HEK293 (cell line): ENCODE measurements at regions not wholly inside any gene's neighbourhood (a gene's known extent, or its start where the extent isn't known, plus 50 kb on each side); places are given as distances from the start of the nearest gene placed in this dataset.

Experiments
- CTCF ChIA-PET: fragments of 350-600 bp; formaldehyde crosslinking; extraction: SDS; loops from one replicate; lab custom pipeline; 2021; ENCODE audit warnings: antibody characterized with exemption; lab: Yijun Ruan, JAX
- POLR2A ChIA-PET: fragments of 300-600 bp; formaldehyde crosslinking; extraction: SDS; loops from one replicate; lab custom pipeline; 2020; ENCODE audit warnings: antibody characterized with exemption, inconsistent platforms; lab: Yijun Ruan, JAX
- H3K27ac ChIP-seq: fragments of 200-500 bp; sonication (Bioruptor generic); 2 replicates; pipeline ENCODE4 v1.5.1; 2014; ENCODE audit warnings: low read depth, low read length, control low read depth, inconsistent platforms; ENCODE audit errors: extremely low read depth
- H3K36me3 ChIP-seq, 2 experiments: fragments of 200-500 bp in 1 of 2; sonication (Bioruptor generic) in 1 of 2; 1 replicate in 1 of 2; 2 replicates in 1 of 2; pipeline ENCODE4 v1.5.1; 2014 to 2017; ENCODE audit warnings: inconsistent platforms in 2 of 2, low read length in 2 of 2; ENCODE audit not compliant: control insufficient read depth in 2 of 2, insufficient read depth in 1 of 2
- H3K4me1 ChIP-seq: fragments of 200-500 bp; sonication (Bioruptor generic); 2 replicates; pipeline ENCODE4 v1.5.1; 2014; ENCODE audit warnings: mild to moderate bottlenecking, low read length, inconsistent platforms; ENCODE audit not compliant: control insufficient read depth, insufficient read depth
- H3K4me3 ChIP-seq: 2 replicates; pipeline ENCODE4 v1.5.1; 2011; ENCODE audit warnings: low read depth, mild to moderate bottlenecking, control low read depth, low read length, moderate library complexity
- H3K9me3 ChIP-seq: fragments of 200-500 bp; sonication (Bioruptor generic); 2 replicates; pipeline ENCODE4 v1.5.1; 2014; ENCODE audit warnings: low read depth, low read length, inconsistent platforms; ENCODE audit not compliant: control insufficient read depth, insufficient read depth
- GLIS1 ChIP-seq: fragments of 450-650 bp; formaldehyde crosslinking; IDR thresholded peaks from 2 replicates; pipeline ENCODE4 v1.5.1; 2016; ENCODE audit warnings: missing biosample characterization, missing genetic modification characterization
- KLF17 ChIP-seq: fragments of 450-650 bp; formaldehyde crosslinking; IDR thresholded peaks from 2 replicates; pipeline ENCODE4 v1.5.1; 2016; ENCODE audit warnings: missing biosample characterization, missing genetic modification characterization
- OSR2 ChIP-seq: fragments of 450-650 bp; formaldehyde crosslinking; IDR thresholded peaks from 2 replicates; pipeline ENCODE4 v1.5.1; 2016; ENCODE audit warnings: missing biosample characterization, missing genetic modification characterization
- ZBTB17 ChIP-seq: fragments of 450-650 bp; formaldehyde crosslinking; IDR thresholded peaks from 2 replicates; pipeline ENCODE4 v1.5.1; 2016; ENCODE audit warnings: missing biosample characterization, missing genetic modification characterization
- ZBTB48 ChIP-seq: fragments of 450-650 bp; formaldehyde crosslinking; IDR thresholded peaks from 2 replicates; pipeline ENCODE4 v1.5.1; 2016; ENCODE audit warnings: missing biosample characterization, missing genetic modification characterization
- ZFP3 ChIP-seq: fragments of 450-650 bp; formaldehyde crosslinking; IDR thresholded peaks from 2 replicates; pipeline ENCODE4 v1.5.1; 2016; ENCODE audit warnings: low read depth, missing biosample characterization, missing genetic modification characterization
- ZFP41 ChIP-seq: fragments of 450-650 bp; formaldehyde crosslinking; IDR thresholded peaks from 2 replicates; pipeline ENCODE4 v1.5.1; 2016; ENCODE audit warnings: missing biosample characterization, missing genetic modification characterization, borderline replicate concordance
- ZNF140 ChIP-seq: fragments of 450-650 bp; formaldehyde crosslinking; IDR thresholded peaks from 2 replicates; pipeline ENCODE4 v1.5.1; 2016; ENCODE audit warnings: missing biosample characterization, missing genetic modification characterization
- ZNF174 ChIP-seq: fragments of 450-650 bp; formaldehyde crosslinking; IDR thresholded peaks from 2 replicates; pipeline ENCODE4 v1.5.0; 2017; ENCODE audit warnings: missing biosample characterization, mild to moderate bottlenecking, missing genetic modification characterization
- ZNF24 ChIP-seq: fragments of 450-650 bp; formaldehyde crosslinking; IDR thresholded peaks from 2 replicates; pipeline ENCODE4 v1.5.1; 2016; ENCODE audit warnings: missing biosample characterization, missing genetic modification characterization
- ZNF391 ChIP-seq: fragments of 450-650 bp; formaldehyde crosslinking; IDR thresholded peaks from 2 replicates; pipeline ENCODE4 v1.5.1; 2016; ENCODE audit warnings: low read depth, missing biosample characterization, missing genetic modification characterization, borderline replicate concordance
- ZNF449 ChIP-seq: fragments of 450-650 bp; formaldehyde crosslinking; IDR thresholded peaks from 2 replicates; pipeline ENCODE4 v1.5.1; 2017; ENCODE audit warnings: missing biosample characterization, mild to moderate bottlenecking, missing genetic modification characterization, moderate library complexity
- ZSCAN5A ChIP-seq: fragments of 450-650 bp; formaldehyde crosslinking; IDR thresholded peaks from 2 replicates; pipeline ENCODE4 v1.5.1; 2016; ENCODE audit warnings: missing biosample characterization, missing genetic modification characterization
- TF ChIP-seq, protein P1 (sequence below): fragments of 450-650 bp; formaldehyde crosslinking; IDR thresholded peaks from 2 replicates; pipeline ENCODE4 v1.5.1; 2016; ENCODE audit warnings: missing biosample characterization, missing genetic modification characterization, borderline replicate concordance

DNA sequence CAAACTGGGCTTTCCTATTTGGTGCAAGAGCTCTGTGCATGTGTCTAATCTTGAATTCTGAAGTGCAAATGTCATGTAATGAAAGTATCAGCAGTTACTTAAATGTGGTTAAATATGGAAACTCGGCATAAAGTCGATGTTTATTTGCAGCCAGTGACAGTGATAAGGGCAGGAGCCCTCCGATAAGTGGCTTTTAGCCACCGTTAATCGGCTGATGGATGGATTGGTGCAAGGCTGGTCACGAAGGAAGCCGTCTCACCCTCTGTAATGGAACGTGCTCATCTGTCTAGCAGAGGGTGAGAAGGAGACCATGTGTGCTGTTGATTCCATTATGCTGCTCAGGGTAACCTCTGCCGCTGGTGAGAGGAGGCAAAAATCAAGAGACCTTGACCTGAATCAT, 121.8 kb upstream of the PAX6 start (continued):
- no peak for TF ChIP-seq ZFP3 (tag by site-specific recombination)
- TF ChIP-seq ZNF391 (tag by site-specific recombination), result no peak
- no peak for TF ChIP-seq ZNF174 (tag by site-specific recombination)
- TF ChIP-seq, all 188 proteins: peak for 0

DNA sequence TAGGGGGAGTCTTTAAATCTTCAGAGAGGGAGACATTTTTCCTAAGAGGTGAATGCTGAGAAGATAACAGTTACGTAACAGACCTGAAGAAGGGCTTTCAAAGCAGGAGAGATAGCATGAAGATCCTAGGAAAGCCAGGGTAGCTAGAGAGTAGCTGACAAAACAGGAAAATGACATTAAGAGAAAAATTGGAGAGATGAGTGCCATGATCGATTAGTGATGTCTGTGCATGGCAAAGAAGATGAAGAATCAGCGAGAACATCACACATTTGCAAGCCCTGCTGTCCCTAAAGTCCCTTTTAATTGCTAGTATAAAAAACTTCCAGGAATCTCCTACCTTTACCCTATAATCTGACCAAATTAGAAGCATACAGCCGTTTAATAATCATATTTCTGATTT, 116.9 kb upstream of the PAX6 start:
- no peak overlapping the region for H3K27ac ChIP-seq
- H3K36me3 ChIP-seq, result no peaks in the 10 kb centered on the region
- H3K9me3 ChIP-seq, result no peaks in the 10 kb centered on the region
- CTCF ChIA-PET, result no interaction called here
- H3K4me1 ChIP-seq, result no peaks in the 10 kb centered on the region
- H3K4me3 ChIP-seq, result no peak overlapping the region
- peak; percentile 53; the same call in 1 of the 2 replicates for TF ChIP-seq ZBTB17
- TF ChIP-seq OSR2 (tag by site-specific recombination), result no peak
- POLR2A ChIA-PET, result no interaction called here

DNA sequence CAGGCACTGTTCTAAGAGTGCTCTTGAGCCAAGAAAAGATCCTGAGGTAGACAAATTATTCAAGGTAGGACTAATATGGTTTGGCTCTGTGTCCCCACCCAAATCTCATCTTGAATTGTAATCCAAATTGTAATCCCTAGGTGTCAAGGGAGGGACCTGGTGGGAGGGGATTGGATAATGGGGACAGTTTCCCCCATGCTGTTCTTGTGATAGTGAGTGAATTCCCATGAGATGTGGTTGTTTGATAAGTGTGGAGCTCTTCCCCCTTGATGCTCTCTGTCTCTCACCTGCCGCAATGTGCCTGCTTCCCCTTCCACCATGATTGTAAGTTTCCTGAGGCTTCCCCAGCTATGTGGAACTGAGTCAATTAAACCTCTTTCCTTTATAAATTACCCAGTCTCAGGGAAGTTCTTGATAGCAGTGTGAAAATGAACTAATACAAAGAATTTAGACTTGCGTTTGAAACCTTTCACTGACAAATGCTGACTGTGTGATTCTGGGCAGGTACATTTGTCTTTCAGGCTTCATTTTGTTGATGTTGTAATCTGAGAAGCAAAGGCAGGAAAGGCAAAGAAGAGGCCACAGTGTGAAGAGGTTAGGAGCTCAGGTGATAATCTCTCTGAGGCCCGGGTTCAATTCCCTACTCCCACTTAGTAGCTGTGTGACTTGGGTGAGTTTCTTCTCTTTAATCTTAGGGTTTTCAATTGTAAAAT, 115.8 kb upstream of the PAX6 start:
- POLR2A ChIA-PET, result no interaction called here
- Histone ChIP-seq H3K27ac (no peak overlapping the region), H3K4me1 (no peaks in the 10 kb centered on the region), H3K36me3 (no peaks in the 10 kb centered on the region), H3K4me3 (no peak overlapping the region), H3K9me3 (no peaks in the 10 kb centered on the region)
- CTCF ChIA-PET, result no interaction called here
- TF ChIP-seq, protein P1, sequence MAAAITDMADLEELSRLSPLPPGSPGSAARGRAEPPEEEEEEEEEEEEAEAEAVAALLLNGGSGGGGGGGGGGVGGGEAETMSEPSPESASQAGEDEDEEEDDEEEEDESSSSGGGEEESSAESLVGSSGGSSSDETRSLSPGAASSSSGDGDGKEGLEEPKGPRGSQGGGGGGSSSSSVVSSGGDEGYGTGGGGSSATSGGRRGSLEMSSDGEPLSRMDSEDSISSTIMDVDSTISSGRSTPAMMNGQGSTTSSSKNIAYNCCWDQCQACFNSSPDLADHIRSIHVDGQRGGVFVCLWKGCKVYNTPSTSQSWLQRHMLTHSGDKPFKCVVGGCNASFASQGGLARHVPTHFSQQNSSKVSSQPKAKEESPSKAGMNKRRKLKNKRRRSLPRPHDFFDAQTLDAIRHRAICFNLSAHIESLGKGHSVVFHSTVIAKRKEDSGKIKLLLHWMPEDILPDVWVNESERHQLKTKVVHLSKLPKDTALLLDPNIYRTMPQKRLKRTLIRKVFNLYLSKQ (tag by site-specific recombination), result no peak
- TF ChIP-seq ZNF24 (tag by site-specific recombination) (no peak), KLF17 (tag by site-specific recombination) (no peak), ZNF140 (tag by site-specific recombination) (no peak), ZBTB48 (tag by site-specific recombination) (no peak), ZFP41 (tag by site-specific recombination) (no peak), GLIS1 (tag by site-specific recombination) (no peak)

GRCh38 chr11:31926106-31926505, 115.0 kb upstream of the PAX6 start:
- Histone ChIP-seq H3K4me1 (no peaks in the 10 kb centered on the region), H3K36me3 (no peaks in the 10 kb centered on the region), H3K9me3 (no peaks in the 10 kb centered on the region), H3K27ac (no peak overlapping the region), H3K4me3 (no peak overlapping the region)
- ChIA-PET CTCF (interaction anchor here (1.2 kb wide), 1 partner anchor 32 kb away, joined by 4 read pairs; no protein-coding TSS in a partner anchor), POLR2A (no interaction called here)
- TF ChIP-seq ZNF449 (tag by site-specific recombination) (no peak), ZSCAN5A (no peak)
